ENCODE measurements at regions not wholly inside any gene's neighbourhood (a gene's known extent, or its start where the extent isn't known, plus 50 kb on each side); places are given as distances from the start of the nearest gene placed in this dataset.
"Not testable (repeated sequence)": the region's sequence is repeated elsewhere in the genome, so short reads cannot be mapped to it uniquely, and the experiment has no call there.

DNA sequence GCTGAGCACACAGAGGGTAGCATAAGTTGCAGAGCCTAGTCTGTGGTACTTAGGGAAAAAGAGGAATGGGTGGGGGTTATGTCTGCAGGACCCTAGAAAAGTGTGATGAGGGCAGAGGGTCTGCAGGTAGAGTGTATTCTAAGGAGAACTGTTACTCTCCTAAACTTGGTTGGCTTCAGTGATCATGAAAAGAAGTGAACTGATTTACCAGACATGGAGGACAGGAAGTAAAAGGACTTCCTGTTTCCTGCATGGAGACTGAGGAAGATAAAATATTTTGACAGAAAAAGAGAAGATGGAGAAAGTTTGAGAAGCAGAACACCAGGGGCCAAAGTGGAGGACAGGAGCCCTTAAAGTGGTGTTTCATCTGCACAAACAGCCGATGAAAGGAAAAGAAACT is 472.2 kb downstream of the TMEM121 start:
- TF ChIP-seq, protein P1, sequence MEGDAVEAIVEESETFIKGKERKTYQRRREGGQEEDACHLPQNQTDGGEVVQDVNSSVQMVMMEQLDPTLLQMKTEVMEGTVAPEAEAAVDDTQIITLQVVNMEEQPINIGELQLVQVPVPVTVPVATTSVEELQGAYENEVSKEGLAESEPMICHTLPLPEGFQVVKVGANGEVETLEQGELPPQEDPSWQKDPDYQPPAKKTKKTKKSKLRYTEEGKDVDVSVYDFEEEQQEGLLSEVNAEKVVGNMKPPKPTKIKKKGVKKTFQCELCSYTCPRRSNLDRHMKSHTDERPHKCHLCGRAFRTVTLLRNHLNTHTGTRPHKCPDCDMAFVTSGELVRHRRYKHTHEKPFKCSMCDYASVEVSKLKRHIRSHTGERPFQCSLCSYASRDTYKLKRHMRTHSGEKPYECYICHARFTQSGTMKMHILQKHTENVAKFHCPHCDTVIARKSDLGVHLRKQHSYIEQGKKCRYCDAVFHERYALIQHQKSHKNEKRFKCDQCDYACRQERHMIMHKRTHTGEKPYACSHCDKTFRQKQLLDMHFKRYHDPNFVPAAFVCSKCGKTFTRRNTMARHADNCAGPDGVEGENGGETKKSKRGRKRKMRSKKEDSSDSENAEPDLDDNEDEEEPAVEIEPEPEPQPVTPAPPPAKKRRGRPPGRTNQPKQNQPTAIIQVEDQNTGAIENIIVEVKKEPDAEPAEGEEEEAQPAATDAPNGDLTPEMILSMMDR (IDR thresholded peaks at IDR 0.05): not testable (repeated sequence)
- TF ChIP-seq EP300, POLR2A (IDR thresholded peaks at IDR 0.05): not testable (repeated sequence)

All from stomach (tissue), 4 donors.